Heart left ventricle (tissue), 13 donors: ENCODE measurements at regions not wholly inside any gene's neighbourhood (a gene's known extent, or its start where the extent isn't known, plus 50 kb on each side); places are given as distances from the start of the nearest gene placed in this dataset.

Experiments used
- POLR2A ChIP-seq, 2 donors: fragments of 450-650 bp; IDR thresholded peaks; one replicate each; pipeline ENCODE4 v1.6.1; 2017; ENCODE audit warnings: antibody characterized with exemption in 2 of 2, mild to moderate bottlenecking in 2 of 2, moderate library complexity in 2 of 2
- TF ChIP-seq, protein P1 (sequence below), 12 donors: fragments of 200-600 bp; sonication (generic) in 4 of 12; IDR thresholded peaks; one replicate each; pipeline versions ENCODE4 v1.5.0 to v1.8.0; 2018 to 2022; ENCODE audit warnings: antibody characterized with exemption in 12 of 12, mild to moderate bottlenecking in 5 of 12
- donor health status: ischemic (EF 13 %, LVEDD 7.1; RV severe dilation, severe dysfunction).
- donor health status: DM: no; HTN: yes; CAD: no.
- donor health status: DM: no; HTN: no; CAD: no.
- donor health status: ischemic (EF 25% LVEDD 6.9; RV normal size, moderate dysfunction).
- donor health status: ischemic (EF 25% LVEDD 5.7; RV mildly dilated, moderate dysfunction).
- donor health status: ischemic (EF 35%, LVEDD 5.7; RV mildly dilated, moderate dysfunction).
- donor health status: nonischemic (EF 11% LVEDD 7.7; RV severe dilation, severe dysfunction).
- donor health status: DM: yes; HTN: yes; CAD: no.
- donor health status: PGD.
- donor health status: ischemic (EF 29% LVEDD 5.4; RV normal size, mild dysfunction).
- donor health status: nonischemic (EF 23%, LVEDD 6.1; RV moderate dilation, normal function).

- no peak for TF ChIP-seq POLR2A (IDR thresholded peaks at IDR 0.05)
- TF ChIP-seq, protein P1, sequence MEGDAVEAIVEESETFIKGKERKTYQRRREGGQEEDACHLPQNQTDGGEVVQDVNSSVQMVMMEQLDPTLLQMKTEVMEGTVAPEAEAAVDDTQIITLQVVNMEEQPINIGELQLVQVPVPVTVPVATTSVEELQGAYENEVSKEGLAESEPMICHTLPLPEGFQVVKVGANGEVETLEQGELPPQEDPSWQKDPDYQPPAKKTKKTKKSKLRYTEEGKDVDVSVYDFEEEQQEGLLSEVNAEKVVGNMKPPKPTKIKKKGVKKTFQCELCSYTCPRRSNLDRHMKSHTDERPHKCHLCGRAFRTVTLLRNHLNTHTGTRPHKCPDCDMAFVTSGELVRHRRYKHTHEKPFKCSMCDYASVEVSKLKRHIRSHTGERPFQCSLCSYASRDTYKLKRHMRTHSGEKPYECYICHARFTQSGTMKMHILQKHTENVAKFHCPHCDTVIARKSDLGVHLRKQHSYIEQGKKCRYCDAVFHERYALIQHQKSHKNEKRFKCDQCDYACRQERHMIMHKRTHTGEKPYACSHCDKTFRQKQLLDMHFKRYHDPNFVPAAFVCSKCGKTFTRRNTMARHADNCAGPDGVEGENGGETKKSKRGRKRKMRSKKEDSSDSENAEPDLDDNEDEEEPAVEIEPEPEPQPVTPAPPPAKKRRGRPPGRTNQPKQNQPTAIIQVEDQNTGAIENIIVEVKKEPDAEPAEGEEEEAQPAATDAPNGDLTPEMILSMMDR (IDR thresholded peaks at IDR 0.05): no peak
Observed at GRCh38 chr2:145408980-145409379, 889.1 kb upstream of the ZEB2 start.
